Tibial nerve (tissue), 3 donors: ENCODE measurements at regions not wholly inside any gene's neighbourhood (a gene's known extent, or its start where the extent isn't known, plus 50 kb on each side); places are given as distances from the start of the nearest gene placed in this dataset.

Experiments
- CTCF ChIP-seq, 5 experiments: fragments of 200-600 bp in 3 of 5; fragments of 450-650 bp in 2 of 5; sonication (generic) in 3 of 5; IDR thresholded peaks; one replicate each; pipeline ENCODE4 v1.5.1; 2016 to 2019; ENCODE audit warnings: antibody characterized with exemption in 5 of 5, mild to moderate bottlenecking in 3 of 5, moderate library complexity in 2 of 5
- POLR2A ChIP-seq, 2 donors: fragments of 450-650 bp; IDR thresholded peaks; one replicate each; pipeline ENCODE4 v1.6.1; 2017; ENCODE audit warnings: antibody characterized with exemption in 2 of 2, mild to moderate bottlenecking in 2 of 2, moderate library complexity in 2 of 2

- TF ChIP-seq CTCF (IDR thresholded peaks at IDR 0.05) (no peak), POLR2A (IDR thresholded peaks at IDR 0.05) (no peak)
These were observed 61.4 kb upstream of the ABCB5 start for GRCh38 chr7:20554072-20554471.
